ENCODE measurements at regions not wholly inside any gene's neighbourhood (a gene's known extent, or its start where the extent isn't known, plus 50 kb on each side); places are given as distances from the start of the nearest gene placed in this dataset.
A peak's percentile ranks its signal among the peaks of the same experiment; 100 is the strongest.
"Not testable (repeated sequence)": the region's sequence is repeated elsewhere in the genome, so short reads cannot be mapped to it uniquely, and the experiment has no call there.

- not testable (repeated sequence) for DNase-seq
These were observed 140.7 kb downstream of the ELOVL4 start for GRCh38 chr6:79806661-79807060.

GRCh38 chr6:79804732-79805131 is 142.6 kb downstream of the ELOVL4 start:
- no peak for DNase-seq

- no peak for DNase-seq
These were observed 143.4 kb downstream of the ELOVL4 start for GRCh38 chr6:79803917-79804316.

GRCh38 chr6:79802657-79803300 is 144.6 kb downstream of the ELOVL4 start:
- DNase-seq: no peak

GRCh38 chr6:79801362-79801761 is 146.0 kb downstream of the ELOVL4 start:
- no peak for DNase-seq

GRCh38 chr6:79798841-79799240 is 148.5 kb downstream of the ELOVL4 start:
- DNase-seq: no peak

- DNase-seq: no peak
These were observed 149.4 kb downstream of the ELOVL4 start for GRCh38 chr6:79797912-79798311.

- no peak for DNase-seq
These were observed 150.1 kb downstream of the ELOVL4 start for GRCh38 chr6:79797163-79797764.

- DNase-seq: no peak
These were observed 151.2 kb downstream of the ELOVL4 start for GRCh38 chr6:79796197-79796596.

GRCh38 chr6:79789896-79790295 is 157.5 kb downstream of the ELOVL4 start:
- DNase-seq: no peak

- DNase-seq: no peak
These were observed 157.6 kb downstream of the SH3BGRL2 start for GRCh38 chr6:79788756-79789155.

- no peak for DNase-seq
These were observed 156.5 kb downstream of the SH3BGRL2 start for GRCh38 chr6:79787626-79788025.

GRCh38 chr6:79784395-79784753 is 153.2 kb downstream of the SH3BGRL2 start:
- no peak for DNase-seq

GRCh38 chr6:79783670-79784394 is 152.7 kb downstream of the SH3BGRL2 start:
- DNase-seq: no peak

GRCh38 chr6:79782792-79783580 is 151.9 kb downstream of the SH3BGRL2 start:
- no peak for DNase-seq

- no peak for DNase-seq
These were observed 150.8 kb downstream of the SH3BGRL2 start for GRCh38 chr6:79781916-79782315.

GRCh38 chr6:79780881-79781280 is 149.8 kb downstream of the SH3BGRL2 start:
- DNase-seq: no peak

- no peak for DNase-seq
These were observed 147.7 kb downstream of the SH3BGRL2 start for GRCh38 chr6:79778816-79779215.

GRCh38 chr6:79777713-79778579 is 146.8 kb downstream of the SH3BGRL2 start:
- peak; percentile 87 for DNase-seq

GRCh38 chr6:79776076-79776475 is 144.9 kb downstream of the SH3BGRL2 start:
- no peak for DNase-seq

- DNase-seq: no peak
These were observed 144.1 kb downstream of the SH3BGRL2 start for GRCh38 chr6:79775222-79775621.

GRCh38 chr6:79764747-79765146 is 133.6 kb downstream of the SH3BGRL2 start:
- DNase-seq: no peak

Measured in CD4-positive, alpha-beta T cell treated with Interleukin-17A for 1 hour (primary cell).